ENCODE measurements at regions not wholly inside any gene's neighbourhood (a gene's known extent, or its start where the extent isn't known, plus 50 kb on each side); places are given as distances from the start of the nearest gene placed in this dataset.

- WGBS, 2 donors, result 26 to 33% methylated on average over 6 of the region's 6 CpGs
- TF ChIP-seq POLR2A (IDR thresholded peaks at IDR 0.05) (no peak), CTCF (IDR thresholded peaks at IDR 0.05) (no peak)
- DNase-seq (no peak), ATAC-seq (no peak)
- Histone ChIP-seq H3K27me3 (no peaks in the 10 kb centered on the region), H3K36me3 (replicated peaks in 1 of 2; ENCODE audit: insufficient read depth in 1 of 2, low read depth in 2 of 2) (no peaks in the 10 kb centered on the region), H3K4me1 (no peaks in the 10 kb centered on the region), H3K27ac (no peak overlapping the region), H3K9me3 (no peaks in the 10 kb centered on the region), H3K4me3 (no peak overlapping the region)
- intact Hi-C loops (cut with DNase I), result no loop called here
Observed at GRCh38 chr9:119967867-119968535, 598.8 kb upstream of the BRINP1 start.

DNA sequence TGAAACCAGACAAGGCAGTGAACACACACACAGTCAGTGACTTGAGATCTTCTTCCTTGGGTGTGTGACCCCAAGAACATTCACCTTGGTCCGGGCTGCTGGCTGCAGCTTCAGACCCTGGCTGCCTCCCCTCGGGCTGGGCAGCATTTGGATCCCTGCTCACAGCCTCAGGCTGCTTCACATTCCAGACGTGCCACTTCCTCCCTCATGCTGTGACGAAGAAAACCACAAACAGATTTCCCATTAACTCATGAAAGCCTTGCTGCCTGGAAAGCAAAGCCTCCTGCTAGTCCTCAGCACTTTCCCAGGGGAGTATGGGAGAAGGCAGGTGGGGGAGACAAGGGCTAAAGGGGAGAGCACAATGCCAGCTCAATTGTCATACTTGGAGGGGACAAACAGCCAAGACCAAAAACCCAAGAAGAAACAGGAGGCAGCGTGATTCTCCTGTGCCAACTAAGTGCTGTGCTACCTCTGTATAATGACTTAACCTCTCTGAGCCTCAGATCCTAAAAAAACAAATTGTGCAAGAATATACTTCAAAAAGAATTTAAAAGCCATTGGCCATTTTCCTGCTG lies 594.6 kb upstream of the BRINP1 start:
- Histone ChIP-seq H3K4me1 (no peaks in the 10 kb centered on the region), H3K27ac (peak overlapping the region in 1 of 4 donors; percentile 16), H3K9me3 (no peaks in the 10 kb centered on the region), H3K36me3 (replicated peaks in 1 of 2; ENCODE audit: insufficient read depth in 1 of 2, low read depth in 2 of 2) (no peaks in the 10 kb centered on the region), H3K4me3 (no peak overlapping the region), H3K27me3 (no peaks in the 10 kb centered on the region)
- peak; percentile 67 for ATAC-seq
- intact Hi-C loops (cut with DNase I), result no loop called here
- peak in 3 of 4 donors; percentile 9 to 32 (median 13) for DNase-seq
- 2 to 8% methylated on average over 5 of the region's 5 CpGs for WGBS, 2 donors
- TF ChIP-seq POLR2A (IDR thresholded peaks at IDR 0.05) (no peak), CTCF (IDR thresholded peaks at IDR 0.05) (no peak)

- ATAC-seq (peak; percentile 68), DNase-seq (peak in 3 of 4 donors; percentile 27 to 43 (median 40))
- no peak for TF ChIP-seq CTCF (IDR thresholded peaks at IDR 0.05)
- Histone ChIP-seq H3K36me3 (replicated peaks in 1 of 2; ENCODE audit: insufficient read depth in 1 of 2, low read depth in 2 of 2) (no peaks in the 10 kb centered on the region), H3K27me3 (no peaks in the 10 kb centered on the region), H3K4me3 (no peak overlapping the region), H3K4me1 (no peaks in the 10 kb centered on the region), H3K9me3 (no peaks in the 10 kb centered on the region), H3K27ac (peak overlapping the region in 1 of 4 donors; percentile 16)
- intact Hi-C loops (cut with DNase I), result no loop called here
- 21 to 27% methylated on average over 4 of the region's 4 CpGs for WGBS, 2 donors
Observed at GRCh38 chr9:119963258-119963797, 594.1 kb upstream of the BRINP1 start.

GRCh38 chr9:119961774-119962424 lies 592.7 kb upstream of the BRINP1 start:
- Histone ChIP-seq H3K27ac (no peak overlapping the region), H3K4me3 (no peak overlapping the region), H3K4me1 (no peaks in the 10 kb centered on the region), H3K36me3 (replicated peaks in 1 of 2; ENCODE audit: insufficient read depth in 1 of 2, low read depth in 2 of 2) (no peaks in the 10 kb centered on the region), H3K27me3 (no peaks in the 10 kb centered on the region), H3K9me3 (no peaks in the 10 kb centered on the region)
- 14 to 16% methylated on average over 19 of the region's 19 CpGs for whole genome bisulfite sequencing, 2 donors
- ATAC-seq (no peak), DNase-seq (peak; percentile 35 to 60 (median 40))
- TF ChIP-seq CTCF (IDR thresholded peaks at IDR 0.05) (peak; percentile 40 to 67 (median 54)), POLR2A (IDR thresholded peaks at IDR 0.05) (no peak)
- intact Hi-C loops (cut with DNase I), result no loop called here
